ENCODE measurements at regions not wholly inside any gene's neighbourhood (a gene's known extent, or its start where the extent isn't known, plus 50 kb on each side); places are given as distances from the start of the nearest gene placed in this dataset.

DNA sequence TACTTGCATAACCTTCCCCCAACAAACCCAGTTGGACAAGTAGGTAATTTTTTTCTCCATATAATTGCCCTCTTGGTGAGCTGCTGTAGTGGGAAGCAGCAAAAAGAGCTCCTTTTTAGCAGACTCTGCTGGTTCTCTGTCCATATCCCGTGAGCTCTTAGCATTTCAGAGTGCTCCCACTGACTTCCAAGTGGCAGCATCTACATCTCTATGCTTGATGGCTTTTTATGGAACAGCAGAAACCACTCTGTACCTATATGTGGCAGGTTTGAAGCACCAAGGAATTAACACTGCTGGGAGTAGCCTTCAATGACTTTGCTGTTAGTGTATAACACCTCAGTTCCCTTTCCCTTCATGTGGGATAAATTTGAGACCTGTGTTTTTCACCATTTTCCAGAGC lies 168.4 kb upstream of the NHS start:
- no peaks in the 10 kb centered on the region for H3K4me1 Mint-ChIP-seq
- CTCF ChIA-PET: no interaction called here

GRCh38 chrX:17214962-17215361 lies 160.0 kb upstream of the NHS start:
- CTCF ChIA-PET: no interaction called here
- Mint-ChIP-seq H3K4me3 (no peak overlapping the region), H3K9me3 (ENCODE audit: low read depth) (no peaks in the 10 kb centered on the region), H3K27me3 (no peaks in the 10 kb centered on the region), H3K27ac (no peak overlapping the region), H3K4me1 (no peaks in the 10 kb centered on the region), H3K36me3 (no peaks in the 10 kb centered on the region)
- no peak for DNase-seq
- no peak for ATAC-seq

More for the DNA sequence above, 168.4 kb upstream of the NHS start:
- H3K9me3 Mint-ChIP-seq (ENCODE audit: low read depth): no peaks in the 10 kb centered on the region
- H3K4me3 Mint-ChIP-seq: no peak overlapping the region
- H3K27ac Mint-ChIP-seq: no peak overlapping the region
- no peaks in the 10 kb centered on the region for H3K36me3 Mint-ChIP-seq
- no peaks in the 10 kb centered on the region for H3K27me3 Mint-ChIP-seq
- no peak for ATAC-seq
- DNase-seq: no peak

GRCh38 chrX:17226736-17227135 lies 148.3 kb upstream of the NHS start:
- Mint-ChIP-seq H3K4me3 (no peak overlapping the region), H3K9me3 (ENCODE audit: low read depth) (no peaks in the 10 kb centered on the region), H3K4me1 (no peaks in the 10 kb centered on the region), H3K36me3 (no peaks in the 10 kb centered on the region), H3K27ac (no peak overlapping the region), H3K27me3 (no peaks in the 10 kb centered on the region)
- ATAC-seq (no peak), DNase-seq (no peak)
- CTCF ChIA-PET: no interaction called here

DNA sequence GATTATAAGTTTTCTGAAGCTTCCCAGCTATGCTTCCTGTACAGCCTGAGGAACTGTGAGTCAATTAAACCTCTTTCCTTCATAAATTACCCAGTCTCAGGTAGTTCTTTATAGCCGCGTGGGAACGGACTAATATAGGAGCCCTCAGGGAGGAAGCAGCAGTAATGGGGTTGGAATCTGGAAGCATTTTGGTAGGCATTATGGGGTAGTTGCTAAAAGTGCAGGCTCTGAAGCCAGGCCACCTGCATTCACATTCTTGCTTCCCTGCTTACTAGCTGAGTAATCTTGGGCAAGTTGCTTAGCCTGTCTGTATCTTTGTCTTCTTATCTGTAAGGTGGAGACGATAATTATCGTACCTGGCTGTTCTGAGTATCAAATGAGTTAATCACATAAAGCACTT lies 137.9 kb upstream of the NHS start:
- H3K36me3 Mint-ChIP-seq: no peaks in the 10 kb centered on the region
- H3K27ac Mint-ChIP-seq: no peak overlapping the region

GRCh38 chrX:17242470-17242869 lies 132.5 kb upstream of the NHS start:
- DNase-seq (no peak), ATAC-seq (no peak)
- Mint-ChIP-seq H3K27ac (no peak overlapping the region), H3K4me1 (no peaks in the 10 kb centered on the region), H3K27me3 (no peaks in the 10 kb centered on the region), H3K4me3 (no peak overlapping the region), H3K9me3 (ENCODE audit: low read depth) (no peaks in the 10 kb centered on the region), H3K36me3 (no peaks in the 10 kb centered on the region)
- CTCF ChIA-PET: interaction anchor here (0.6 to 1.5 kb wide), 2 partner anchors 41 to 349 kb away, joined by 3 to 5 read pairs; no protein-coding TSS in a partner anchor

More for the DNA sequence above, 137.9 kb upstream of the NHS start:
- Mint-ChIP-seq H3K27me3 (no peaks in the 10 kb centered on the region), H3K4me1 (no peaks in the 10 kb centered on the region), H3K4me3 (no peak overlapping the region), H3K9me3 (ENCODE audit: low read depth) (no peaks in the 10 kb centered on the region)
- CTCF ChIA-PET: no interaction called here
- DNase-seq: no peak
- no peak for ATAC-seq

DNA sequence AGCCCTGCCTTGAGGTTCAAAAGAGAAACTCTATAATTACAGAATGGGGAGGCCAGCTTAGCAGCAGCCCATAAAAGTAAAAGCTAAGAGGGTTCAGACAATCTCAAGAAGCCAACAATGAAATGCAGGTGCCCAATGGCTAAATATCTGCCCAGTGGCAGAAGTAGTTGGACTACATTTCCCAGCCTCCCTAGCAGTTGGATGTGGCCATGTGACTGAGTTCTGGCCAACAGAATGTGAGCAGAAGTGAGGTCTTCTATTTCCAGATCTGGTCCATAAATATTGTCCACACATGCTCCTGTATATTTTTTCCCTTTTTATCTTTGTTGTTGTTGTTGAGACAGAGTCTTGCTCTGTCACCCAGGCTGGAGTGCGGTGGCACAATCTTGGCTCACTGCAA lies 127.9 kb upstream of the NHS start:
- H3K4me3 Mint-ChIP-seq: no peak overlapping the region
- no peaks in the 10 kb centered on the region for H3K9me3 Mint-ChIP-seq (ENCODE audit: low read depth)
- DNase-seq (no peak), ATAC-seq (no peak)
- no peaks in the 10 kb centered on the region for H3K36me3 Mint-ChIP-seq
- CTCF ChIA-PET: no interaction called here
- H3K27me3 Mint-ChIP-seq: no peaks in the 10 kb centered on the region
- H3K27ac Mint-ChIP-seq: no peak overlapping the region
- H3K4me1 Mint-ChIP-seq: no peaks in the 10 kb centered on the region

DNA sequence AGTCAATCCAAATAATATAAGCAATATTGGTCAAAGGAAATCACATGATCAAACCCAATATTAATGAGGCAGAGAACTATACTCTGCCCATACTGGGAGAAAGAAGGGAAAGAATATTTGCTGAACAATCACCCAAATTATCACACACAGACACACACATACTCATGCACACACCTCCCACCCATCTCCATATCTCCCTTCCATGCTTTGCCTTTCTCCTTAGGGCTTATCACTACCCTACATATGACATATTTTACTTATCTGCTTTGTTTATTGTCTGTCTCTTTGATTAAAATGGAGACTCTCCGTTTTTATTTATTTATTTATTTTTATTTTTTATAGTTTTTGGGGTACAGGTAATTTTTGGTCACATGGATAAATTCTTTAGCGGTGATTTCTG lies 112.9 kb upstream of the NHS start:
- Mint-ChIP-seq H3K27me3 (no peaks in the 10 kb centered on the region), H3K4me3 (no peak overlapping the region), H3K36me3 (no peaks in the 10 kb centered on the region), H3K27ac (no peak overlapping the region), H3K9me3 (ENCODE audit: low read depth) (no peaks in the 10 kb centered on the region), H3K4me1 (no peaks in the 10 kb centered on the region)
- DNase-seq: no peak
- CTCF ChIA-PET: no interaction called here
- no peak for ATAC-seq

DNA sequence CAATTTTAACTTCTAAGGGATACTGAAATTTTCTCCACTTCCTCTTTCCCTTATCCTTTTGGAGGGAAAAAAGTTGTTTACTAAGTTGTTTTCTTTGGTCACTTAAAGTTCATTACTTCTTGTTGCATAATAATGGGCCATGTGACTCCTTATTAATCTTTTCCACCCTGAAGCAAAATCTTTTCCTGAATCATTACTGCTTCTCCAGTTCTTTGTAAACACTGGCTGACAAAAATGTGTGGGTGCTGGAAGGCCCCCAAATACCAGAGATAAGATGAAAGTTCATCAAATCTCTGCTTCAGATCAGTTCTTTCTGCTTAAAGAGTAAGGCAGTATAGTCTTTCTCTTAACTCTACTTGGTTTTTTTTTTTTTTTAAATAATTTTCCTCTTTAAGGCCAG lies 108.9 kb upstream of the NHS start:
- ATAC-seq (no peak), DNase-seq (no peak)
- Mint-ChIP-seq H3K27ac (no peak overlapping the region), H3K4me1 (no peaks in the 10 kb centered on the region), H3K27me3 (no peaks in the 10 kb centered on the region), H3K36me3 (no peaks in the 10 kb centered on the region), H3K4me3 (no peak overlapping the region), H3K9me3 (ENCODE audit: low read depth) (no peaks in the 10 kb centered on the region)
- CTCF ChIA-PET: no interaction called here

GRCh38 chrX:17278961-17279360 lies 96.0 kb upstream of the NHS start:
- DNase-seq (no peak), ATAC-seq (no peak)
- Mint-ChIP-seq H3K27ac (no peak overlapping the region), H3K9me3 (ENCODE audit: low read depth) (no peaks in the 10 kb centered on the region), H3K36me3 (no peaks in the 10 kb centered on the region), H3K4me3 (no peak overlapping the region), H3K4me1 (no peaks in the 10 kb centered on the region), H3K27me3 (no peaks in the 10 kb centered on the region)
- CTCF ChIA-PET: no interaction called here

GRCh38 chrX:17285983-17286382 lies 89.0 kb upstream of the NHS start:
- Mint-ChIP-seq H3K27me3 (no peaks in the 10 kb centered on the region), H3K4me1 (no peaks in the 10 kb centered on the region), H3K27ac (no peak overlapping the region), H3K36me3 (no peaks in the 10 kb centered on the region), H3K9me3 (ENCODE audit: low read depth) (no peaks in the 10 kb centered on the region), H3K4me3 (no peak overlapping the region)
- CTCF ChIA-PET: no interaction called here
- DNase-seq (no peak), ATAC-seq (no peak)

- Mint-ChIP-seq H3K4me1 (no peaks in the 10 kb centered on the region), H3K36me3 (no peaks in the 10 kb centered on the region), H3K27me3 (no peaks in the 10 kb centered on the region), H3K9me3 (ENCODE audit: low read depth) (no peaks in the 10 kb centered on the region), H3K4me3 (no peak overlapping the region), H3K27ac (no peak overlapping the region)
- CTCF ChIA-PET: no interaction called here
- no peak for ATAC-seq
- no peak for DNase-seq
These were observed 83.7 kb upstream of the NHS start for GRCh38 chrX:17291171-17291900.

- Mint-ChIP-seq H3K27me3 (no peaks in the 10 kb centered on the region), H3K4me3 (no peak overlapping the region), H3K27ac (no peak overlapping the region), H3K36me3 (no peaks in the 10 kb centered on the region), H3K9me3 (ENCODE audit: low read depth) (no peaks in the 10 kb centered on the region), H3K4me1 (no peaks in the 10 kb centered on the region)
- CTCF ChIA-PET: no interaction called here
- ATAC-seq (no peak), DNase-seq (no peak)
These were observed 82.9 kb upstream of the NHS start for GRCh38 chrX:17292111-17292527.

- no peaks in the 10 kb centered on the region for H3K27me3 Mint-ChIP-seq
These were observed 80.4 kb upstream of the NHS start for GRCh38 chrX:17294561-17294960.

DNA sequence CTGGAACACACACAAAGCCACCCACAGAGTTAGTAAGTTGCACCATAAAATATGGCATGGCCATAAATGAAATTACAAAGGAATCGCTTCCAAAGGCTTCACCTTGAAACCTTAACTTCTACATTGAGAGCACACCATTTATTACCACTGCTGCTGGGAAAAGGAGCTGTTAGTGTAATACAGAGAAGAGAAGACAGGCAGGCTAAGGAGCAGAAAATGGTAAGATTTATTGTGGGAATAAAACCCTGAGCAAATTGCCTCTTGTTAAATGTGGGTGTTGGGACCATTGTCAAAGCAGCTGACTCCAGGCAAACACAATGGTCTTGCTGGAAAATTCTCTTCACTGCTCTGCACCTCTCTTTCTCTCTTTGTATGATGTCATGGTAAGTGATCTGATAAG lies 79.2 kb upstream of the NHS start:
- H3K27ac Mint-ChIP-seq: no peak overlapping the region
- no peaks in the 10 kb centered on the region for H3K27me3 Mint-ChIP-seq
- H3K4me1 Mint-ChIP-seq: no peaks in the 10 kb centered on the region
- no peaks in the 10 kb centered on the region for H3K9me3 Mint-ChIP-seq (ENCODE audit: low read depth)
- CTCF ChIA-PET: no interaction called here
- no peak overlapping the region for H3K4me3 Mint-ChIP-seq
- DNase-seq (no peak), ATAC-seq (no peak)
- no peaks in the 10 kb centered on the region for H3K36me3 Mint-ChIP-seq

More at GRCh38 chrX:17294561-17294960, 80.4 kb upstream of the NHS start:
- Mint-ChIP-seq H3K9me3 (ENCODE audit: low read depth) (no peaks in the 10 kb centered on the region), H3K36me3 (no peaks in the 10 kb centered on the region), H3K4me1 (no peaks in the 10 kb centered on the region), H3K4me3 (no peak overlapping the region), H3K27ac (no peak overlapping the region)
- CTCF ChIA-PET: no interaction called here
- DNase-seq (no peak), ATAC-seq (no peak)

DNA sequence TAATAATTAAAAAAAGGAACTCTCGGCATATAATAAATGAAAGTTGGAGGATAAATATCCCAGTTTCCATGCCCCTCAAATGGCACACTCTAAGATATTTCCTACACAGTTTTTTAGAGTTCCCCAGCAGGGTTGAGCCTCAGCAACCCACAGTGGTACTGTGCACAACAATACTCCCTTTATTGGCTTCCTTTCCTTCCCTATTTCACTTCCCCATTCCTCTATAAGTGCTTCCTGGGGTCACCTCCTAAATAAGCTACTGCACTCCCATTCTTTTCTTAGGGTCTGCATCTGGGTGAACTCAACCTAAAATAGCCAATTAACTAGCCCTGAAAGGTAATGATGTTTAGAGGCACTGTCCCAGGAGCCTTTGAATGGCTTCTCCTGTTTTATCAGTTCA lies 76.4 kb upstream of the NHS start:
- H3K9me3 Mint-ChIP-seq (ENCODE audit: low read depth): no peaks in the 10 kb centered on the region
- CTCF ChIA-PET: no interaction called here
- DNase-seq (no peak), ATAC-seq (no peak)
- no peaks in the 10 kb centered on the region for H3K27me3 Mint-ChIP-seq
- no peak overlapping the region for H3K4me3 Mint-ChIP-seq
- no peaks in the 10 kb centered on the region for H3K4me1 Mint-ChIP-seq
- H3K36me3 Mint-ChIP-seq: no peaks in the 10 kb centered on the region
- H3K27ac Mint-ChIP-seq: no peak overlapping the region
